Endodermal cell (in vitro differentiated cells): ENCODE measurements at regions not wholly inside any gene's neighbourhood (a gene's known extent, or its start where the extent isn't known, plus 50 kb on each side); places are given as distances from the start of the nearest gene placed in this dataset.

ENCODE experiments used
- DNase-seq: peaks from one replicate; pipeline ENCODE4 v3.0.0-alpha.2; 2017
- H3K27ac ChIP-seq: 2 replicates; pipeline ENCODE4 v1.5.1; 2013; ENCODE audit warnings: mild to moderate bottlenecking, low read depth, low read length, moderate library complexity
- H3K27me3 ChIP-seq: 2 replicates; pipeline ENCODE4 v1.6.1; 2013; ENCODE audit warnings: mild to moderate bottlenecking, low read length, moderate library complexity; ENCODE audit not compliant: insufficient read depth, control insufficient read depth, poor library complexity, severe bottlenecking
- H3K36me3 ChIP-seq: 2 replicates; pipeline ENCODE4 v1.7.0; 2013; ENCODE audit warnings: mild to moderate bottlenecking, low read length, moderate library complexity; ENCODE audit not compliant: control insufficient read depth, insufficient read depth
- H3K4me1 ChIP-seq: one replicate; pipeline ENCODE4 v1.7.0; 2013; ENCODE audit warnings: low read length; ENCODE audit not compliant: control insufficient read depth, insufficient read depth
- H3K4me3 ChIP-seq: 2 replicates; pipeline ENCODE4 v1.5.1; 2013; ENCODE audit warnings: mild to moderate bottlenecking, low read length, moderate library complexity
- H3K9ac ChIP-seq: 2 replicates; pipeline ENCODE4 v1.6.1; 2013; ENCODE audit warnings: mild to moderate bottlenecking, low read length, moderate library complexity; ENCODE audit not compliant: poor library complexity, severe bottlenecking; ENCODE audit errors: extremely low read depth
- H3K9me3 ChIP-seq: 2 replicates; pipeline ENCODE4 v1.6.1; 2013; ENCODE audit warnings: mild to moderate bottlenecking, low read length, moderate library complexity; ENCODE audit not compliant: control insufficient read depth
- H3K27ac Mint-ChIP-seq: 2 replicates; pipeline ENCODE4 v1.8.0; 2020; ENCODE audit warnings: mixed read lengths
- H3K27me3 Mint-ChIP-seq: 2 replicates; pipeline ENCODE4 v1.8.0; 2021; ENCODE audit warnings: mild to moderate bottlenecking, mixed read lengths; ENCODE audit not compliant: insufficient read depth
- H3K36me3 Mint-ChIP-seq: 2 replicates; pipeline ENCODE4 v1.8.0; 2020; ENCODE audit warnings: low read depth, mixed read lengths
- H3K4me1 Mint-ChIP-seq: 2 replicates; pipeline ENCODE4 v1.8.0; 2020; ENCODE audit warnings: mixed read lengths
- H3K4me3 Mint-ChIP-seq: 2 replicates; pipeline ENCODE4 v1.8.0; 2020; ENCODE audit warnings: mild to moderate bottlenecking, moderate library complexity, mixed read lengths
- H3K9me3 Mint-ChIP-seq: 2 replicates; pipeline ENCODE4 v1.8.0; 2020; ENCODE audit warnings: mild to moderate bottlenecking, mixed read lengths
- WGBS, 2 experiments: methylation state at CpG; one replicate each; pipeline versions ENCODE4 v1.1.5 to v1.1.7; 2013; ENCODE audit warnings: missing lambda C conversion rate in 2 of 2, mixed read lengths in 1 of 2; ENCODE audit not compliant: insufficient coverage in 1 of 2, insufficient read length in 1 of 2; 5-methylcytosine and 5-hydroxymethylcytosine counted together
- TF ChIP-seq, protein P1 (sequence below): fragments of 200-600 bp; sonication (generic); conservative IDR thresholded peaks from 2 replicates; pipeline ENCODE4 v1.5.0; 2021; ENCODE audit warnings: antibody characterized with exemption, mild to moderate bottlenecking

- no peak overlapping the region for H3K4me3 ChIP-seq
- H3K27me3 ChIP-seq = no peaks in the 10 kb centered on the region
- no peaks in the 10 kb centered on the region for H3K9me3 ChIP-seq
- no peaks in the 10 kb centered on the region for H3K36me3 Mint-ChIP-seq
- 93% methylated on average over 7 to 8 of the region's 8 CpGs for WGBS, 2 experiments
- H3K27me3 Mint-ChIP-seq = no peaks in the 10 kb centered on the region
- no peaks in the 10 kb centered on the region for H3K4me1 Mint-ChIP-seq
- peaks cover 1% of the 10 kb centered on the region for H3K4me1 ChIP-seq
- DNase-seq = no peak
- TF ChIP-seq, protein P1, sequence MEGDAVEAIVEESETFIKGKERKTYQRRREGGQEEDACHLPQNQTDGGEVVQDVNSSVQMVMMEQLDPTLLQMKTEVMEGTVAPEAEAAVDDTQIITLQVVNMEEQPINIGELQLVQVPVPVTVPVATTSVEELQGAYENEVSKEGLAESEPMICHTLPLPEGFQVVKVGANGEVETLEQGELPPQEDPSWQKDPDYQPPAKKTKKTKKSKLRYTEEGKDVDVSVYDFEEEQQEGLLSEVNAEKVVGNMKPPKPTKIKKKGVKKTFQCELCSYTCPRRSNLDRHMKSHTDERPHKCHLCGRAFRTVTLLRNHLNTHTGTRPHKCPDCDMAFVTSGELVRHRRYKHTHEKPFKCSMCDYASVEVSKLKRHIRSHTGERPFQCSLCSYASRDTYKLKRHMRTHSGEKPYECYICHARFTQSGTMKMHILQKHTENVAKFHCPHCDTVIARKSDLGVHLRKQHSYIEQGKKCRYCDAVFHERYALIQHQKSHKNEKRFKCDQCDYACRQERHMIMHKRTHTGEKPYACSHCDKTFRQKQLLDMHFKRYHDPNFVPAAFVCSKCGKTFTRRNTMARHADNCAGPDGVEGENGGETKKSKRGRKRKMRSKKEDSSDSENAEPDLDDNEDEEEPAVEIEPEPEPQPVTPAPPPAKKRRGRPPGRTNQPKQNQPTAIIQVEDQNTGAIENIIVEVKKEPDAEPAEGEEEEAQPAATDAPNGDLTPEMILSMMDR = no peak
- H3K27ac Mint-ChIP-seq = no peak overlapping the region
- H3K36me3 ChIP-seq = no peaks in the 10 kb centered on the region
- no peak overlapping the region for H3K4me3 Mint-ChIP-seq
- peaks cover 8% of the 10 kb centered on the region for H3K9me3 Mint-ChIP-seq
- H3K9ac ChIP-seq = no peak overlapping the region
- no peak overlapping the region for H3K27ac ChIP-seq
Measured at GRCh38 chr3:194843556-194843955, 157.9 kb downstream of the FAM43A start.

DNA sequence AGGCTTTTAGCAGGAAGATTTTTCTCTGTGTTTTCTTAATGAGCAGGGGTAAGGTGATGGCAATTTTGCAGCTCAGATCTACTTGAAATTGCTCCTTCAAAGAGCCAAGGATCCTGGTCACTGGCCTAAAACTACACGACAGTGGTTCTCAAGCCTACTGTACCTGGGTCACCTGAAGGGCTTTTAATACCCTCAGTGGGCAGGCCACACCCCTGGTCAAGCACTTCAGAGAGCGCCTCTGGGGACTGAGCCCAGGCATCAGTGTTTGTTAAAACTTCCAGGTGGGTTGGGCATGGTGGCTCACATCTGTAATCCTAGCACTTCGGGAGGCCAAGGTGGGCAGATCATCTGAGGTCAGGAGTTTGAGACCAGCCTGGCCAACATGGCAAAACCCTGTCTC lies 158.4 kb downstream of the FAM43A start:
- H3K27me3 Mint-ChIP-seq = no peaks in the 10 kb centered on the region
- no peak overlapping the region for H3K27ac Mint-ChIP-seq
- H3K9me3 Mint-ChIP-seq = peaks cover 8% of the 10 kb centered on the region
- Histone ChIP-seq H3K4me1 (no peaks in the 10 kb centered on the region), H3K27ac (no peak overlapping the region), H3K27me3 (no peaks in the 10 kb centered on the region), H3K9me3 (no peaks in the 10 kb centered on the region), H3K4me3 (no peak overlapping the region), H3K9ac (no peak overlapping the region), H3K36me3 (no peaks in the 10 kb centered on the region)
- H3K4me3 Mint-ChIP-seq = no peak overlapping the region
- no peak for DNase-seq
- no peaks in the 10 kb centered on the region for H3K36me3 Mint-ChIP-seq
- H3K4me1 Mint-ChIP-seq = no peaks in the 10 kb centered on the region
- WGBS, 2 experiments = 82 to 93% methylated on average over 2 to 3 of the region's 3 CpGs
- TF ChIP-seq, protein P1 = no peak

- 88 to 89% methylated on average over 3 to 6 of the region's 6 CpGs for WGBS, 2 experiments
- H3K9me3 ChIP-seq = no peaks in the 10 kb centered on the region
- no peaks in the 10 kb centered on the region for H3K9me3 Mint-ChIP-seq
- no peaks in the 10 kb centered on the region for H3K36me3 ChIP-seq
- H3K4me3 ChIP-seq = no peak overlapping the region
- no peak for DNase-seq
- peaks cover under 1% of the 10 kb centered on the region for H3K4me1 Mint-ChIP-seq
- H3K4me3 Mint-ChIP-seq = no peak overlapping the region
- H3K27me3 ChIP-seq = no peaks in the 10 kb centered on the region
- H3K27me3 Mint-ChIP-seq = no peaks in the 10 kb centered on the region
- no peak overlapping the region for H3K27ac Mint-ChIP-seq
- TF ChIP-seq, protein P1 = no peak
- H3K9ac ChIP-seq = no peak overlapping the region
- H3K27ac ChIP-seq = no peak overlapping the region
- H3K4me1 ChIP-seq = no peaks in the 10 kb centered on the region
- H3K36me3 Mint-ChIP-seq = no peaks in the 10 kb centered on the region
Measured at GRCh38 chr3:194849166-194849875, 163.6 kb downstream of the FAM43A start.
